ENCODE measurements at regions not wholly inside any gene's neighbourhood (a gene's known extent, or its start where the extent isn't known, plus 50 kb on each side); places are given as distances from the start of the nearest gene placed in this dataset.

DNA sequence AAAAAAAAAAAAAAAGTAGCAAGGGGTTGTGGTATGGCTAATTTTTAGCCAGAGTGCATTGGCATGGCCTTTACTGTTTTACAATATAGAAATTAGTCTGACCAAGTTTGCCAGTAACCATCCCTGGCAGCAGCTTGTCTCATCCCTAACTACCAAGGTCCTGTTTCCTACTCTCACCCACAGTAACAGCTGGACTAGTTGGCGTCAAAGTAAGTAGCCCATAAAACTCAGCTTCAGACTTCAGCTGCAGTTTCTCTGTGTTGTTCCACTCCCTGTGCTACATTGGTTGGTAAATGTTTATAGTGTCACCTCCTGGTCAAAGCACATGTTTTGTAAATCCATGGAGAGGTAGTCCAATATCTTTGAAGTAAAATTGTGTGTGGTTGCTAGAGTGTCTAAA lies 691.3 kb downstream of the ZPLD1 start:
- Histone ChIP-seq H4K8ac (ENCODE audit: low read depth, low read length) (no peak overlapping the region), H3K18ac (ENCODE audit: low read length) (no peak overlapping the region), H3K27ac (replicated peaks; ENCODE audit: low read length) (no peak overlapping the region), H3K36me3 (replicated peaks in 1 of 2; ENCODE audit: control insufficient read depth in 2 of 2, insufficient read depth in 2 of 2, low read length in 2 of 2) (no peaks in the 10 kb centered on the region), H2AFZ (ENCODE audit: low read length) (no peak overlapping the region), H2BK15ac (ENCODE audit: low read length) (no peak overlapping the region), H3K4me3 (ENCODE audit: low read length in 2 of 2) (no peak overlapping the region), H3K9me3 (replicated peaks in 1 of 2; ENCODE audit: control insufficient read depth in 2 of 2, insufficient read depth in 1 of 2, low read depth in 1 of 2, low read length in 2 of 2) (no peaks in the 10 kb centered on the region), H4K91ac (ENCODE audit: low read depth, low read length, poor library complexity) (no peak overlapping the region), H3K4ac (ENCODE audit: low read length) (no peak overlapping the region), H3K4me2 (ENCODE audit: insufficient read depth, low read length, poor library complexity, severe bottlenecking) (no peak overlapping the region), H3K79me1 (ENCODE audit: low read depth, low read length) (no peaks in the 10 kb centered on the region), H3K23ac (ENCODE audit: low read depth, low read length, poor library complexity) (no peak overlapping the region), H3K27me3 (ENCODE audit: control insufficient read depth in 3 of 3, insufficient read depth in 3 of 3, low read depth in 1 of 3, low read length in 3 of 3) (no peaks in the 10 kb centered on the region), H3K4me1 (ENCODE audit: control insufficient read depth in 2 of 2, insufficient read depth in 1 of 2, low read depth in 1 of 2, low read length in 2 of 2) (no peaks in the 10 kb centered on the region), H2BK12ac (ENCODE audit: low read length) (no peak overlapping the region), H3K9ac (ENCODE audit: low read depth, low read length, poor library complexity) (no peak overlapping the region), H3K14ac (ENCODE audit: low read length) (no peak overlapping the region), H2AK5ac (ENCODE audit: low read depth, low read length) (no peak overlapping the region), H2BK5ac (ENCODE audit: low read length) (no peak overlapping the region), H2BK120ac (ENCODE audit: low read depth, low read length) (no peak overlapping the region)
- no CpG with 5 or more reads among the region's 1 CpG for WGBS, 2 donors (ENCODE audit: extremely low coverage in 2 of 2, insufficient read length in 2 of 2, insufficient replicate concordance in 1 of 2)
- DNase-seq (ENCODE audit: low spot score), result no peak

DNA sequence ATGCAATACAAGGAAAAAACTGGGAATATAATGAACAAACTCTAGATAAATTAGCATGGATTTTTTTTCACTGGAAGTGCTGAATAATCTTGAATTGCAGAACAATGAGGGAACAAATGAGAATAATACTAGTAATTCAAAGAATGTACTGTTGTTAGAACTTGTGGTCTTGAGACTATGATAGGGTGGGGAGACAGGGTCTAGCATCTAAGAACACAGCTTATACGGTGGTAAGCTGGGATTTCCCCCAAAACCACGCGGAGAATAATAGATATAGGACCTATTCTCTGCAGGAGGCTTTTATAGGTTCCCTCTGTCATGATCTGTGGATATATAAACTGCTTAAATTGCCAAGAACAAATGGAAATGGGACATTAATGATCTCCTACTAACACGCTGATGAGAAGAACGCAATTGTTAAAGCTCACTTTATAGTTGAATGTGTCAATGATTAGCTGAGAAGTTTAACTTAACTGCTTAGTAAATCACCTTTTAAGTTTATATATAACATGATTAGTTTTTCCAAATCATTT lies 692.3 kb downstream of the ZPLD1 start:
- H3K36me3 ChIP-seq (replicated peaks in 1 of 2; ENCODE audit: control insufficient read depth in 2 of 2, insufficient read depth in 2 of 2, low read length in 2 of 2), result no peaks in the 10 kb centered on the region
- no peaks in the 10 kb centered on the region for H3K27me3 ChIP-seq (ENCODE audit: control insufficient read depth in 3 of 3, insufficient read depth in 3 of 3, low read depth in 1 of 3, low read length in 3 of 3)
- H3K27ac ChIP-seq (replicated peaks; ENCODE audit: low read length), result no peak overlapping the region
- H2AFZ ChIP-seq (ENCODE audit: low read length), result no peak overlapping the region
- no peak overlapping the region for H2AK5ac ChIP-seq (ENCODE audit: low read depth, low read length)
- no peak overlapping the region for H3K14ac ChIP-seq (ENCODE audit: low read length)
- WGBS, 2 donors (ENCODE audit: extremely low coverage in 2 of 2, insufficient read length in 2 of 2, insufficient replicate concordance in 1 of 2), result no CpG with 5 or more reads among the region's 5 CpGs
- H2BK5ac ChIP-seq (ENCODE audit: low read length), result no peak overlapping the region
- no peak overlapping the region for H2BK120ac ChIP-seq (ENCODE audit: low read depth, low read length)
- H3K4me1 ChIP-seq (ENCODE audit: control insufficient read depth in 2 of 2, insufficient read depth in 1 of 2, low read depth in 1 of 2, low read length in 2 of 2), result no peaks in the 10 kb centered on the region
- no peak overlapping the region for H2BK15ac ChIP-seq (ENCODE audit: low read length)
- no peaks in the 10 kb centered on the region for H3K9me3 ChIP-seq (replicated peaks in 1 of 2; ENCODE audit: control insufficient read depth in 2 of 2, insufficient read depth in 1 of 2, low read depth in 1 of 2, low read length in 2 of 2)
- no peak overlapping the region for H4K8ac ChIP-seq (ENCODE audit: low read depth, low read length)
- H3K23ac ChIP-seq (ENCODE audit: low read depth, low read length, poor library complexity), result no peak overlapping the region
- no peaks in the 10 kb centered on the region for H3K79me1 ChIP-seq (ENCODE audit: low read depth, low read length)
- no peak overlapping the region for H3K18ac ChIP-seq (ENCODE audit: low read length)
- no peak overlapping the region for H2BK12ac ChIP-seq (ENCODE audit: low read length)
- no peak for DNase-seq (ENCODE audit: low spot score)
- H4K91ac ChIP-seq (ENCODE audit: low read depth, low read length, poor library complexity), result no peak overlapping the region
- no peak overlapping the region for H3K4ac ChIP-seq (ENCODE audit: low read length)
- no peak overlapping the region for H3K4me3 ChIP-seq (ENCODE audit: low read length in 2 of 2)
- H3K9ac ChIP-seq (ENCODE audit: low read depth, low read length, poor library complexity), result no peak overlapping the region
- H3K4me2 ChIP-seq (ENCODE audit: insufficient read depth, low read length, poor library complexity, severe bottlenecking), result no peak overlapping the region

DNA sequence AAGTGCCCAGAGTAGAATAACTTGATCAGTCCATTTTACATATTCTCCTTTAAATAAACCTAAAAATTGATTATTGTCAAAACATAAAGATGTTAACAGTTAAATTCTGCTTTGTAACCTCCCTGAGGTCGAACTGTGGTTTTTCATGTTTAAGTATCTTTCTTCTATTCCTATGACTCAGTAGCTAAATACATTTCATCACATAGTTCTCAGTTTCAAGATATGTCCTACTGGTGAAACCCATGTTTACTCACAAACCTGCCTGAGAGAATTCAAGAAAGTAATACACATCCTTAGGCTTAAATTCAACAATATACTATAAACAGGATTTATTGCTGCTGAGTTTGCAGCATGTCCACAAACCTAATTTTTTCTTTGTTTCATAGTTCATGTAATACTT lies 692.9 kb downstream of the ZPLD1 start:
- Histone ChIP-seq H3K36me3 (replicated peaks in 1 of 2; ENCODE audit: control insufficient read depth in 2 of 2, insufficient read depth in 2 of 2, low read length in 2 of 2) (no peaks in the 10 kb centered on the region), H3K4me2 (ENCODE audit: insufficient read depth, low read length, poor library complexity, severe bottlenecking) (no peak overlapping the region), H3K27me3 (ENCODE audit: control insufficient read depth in 3 of 3, insufficient read depth in 3 of 3, low read depth in 1 of 3, low read length in 3 of 3) (no peaks in the 10 kb centered on the region), H2AK5ac (ENCODE audit: low read depth, low read length) (no peak overlapping the region), H3K14ac (ENCODE audit: low read length) (no peak overlapping the region), H2BK15ac (ENCODE audit: low read length) (no peak overlapping the region), H3K18ac (ENCODE audit: low read length) (no peak overlapping the region), H2BK5ac (ENCODE audit: low read length) (no peak overlapping the region), H3K23ac (ENCODE audit: low read depth, low read length, poor library complexity) (no peak overlapping the region), H3K27ac (replicated peaks; ENCODE audit: low read length) (no peak overlapping the region), H3K79me1 (ENCODE audit: low read depth, low read length) (no peaks in the 10 kb centered on the region), H4K91ac (ENCODE audit: low read depth, low read length, poor library complexity) (no peak overlapping the region), H2BK120ac (ENCODE audit: low read depth, low read length) (no peak overlapping the region), H3K4me3 (ENCODE audit: low read length in 2 of 2) (no peak overlapping the region), H3K4me1 (ENCODE audit: control insufficient read depth in 2 of 2, insufficient read depth in 1 of 2, low read depth in 1 of 2, low read length in 2 of 2) (no peaks in the 10 kb centered on the region), H4K8ac (ENCODE audit: low read depth, low read length) (no peak overlapping the region), H2AFZ (ENCODE audit: low read length) (no peak overlapping the region), H3K9ac (ENCODE audit: low read depth, low read length, poor library complexity) (no peak overlapping the region), H3K9me3 (replicated peaks in 1 of 2; ENCODE audit: control insufficient read depth in 2 of 2, insufficient read depth in 1 of 2, low read depth in 1 of 2, low read length in 2 of 2) (no peaks in the 10 kb centered on the region), H3K4ac (ENCODE audit: low read length) (no peak overlapping the region), H2BK12ac (ENCODE audit: low read length) (no peak overlapping the region)
- no CpG with 5 or more reads among the region's 1 CpG for WGBS, 2 donors (ENCODE audit: extremely low coverage in 2 of 2, insufficient read length in 2 of 2, insufficient replicate concordance in 1 of 2)
- DNase-seq (ENCODE audit: low spot score), result no peak

DNA sequence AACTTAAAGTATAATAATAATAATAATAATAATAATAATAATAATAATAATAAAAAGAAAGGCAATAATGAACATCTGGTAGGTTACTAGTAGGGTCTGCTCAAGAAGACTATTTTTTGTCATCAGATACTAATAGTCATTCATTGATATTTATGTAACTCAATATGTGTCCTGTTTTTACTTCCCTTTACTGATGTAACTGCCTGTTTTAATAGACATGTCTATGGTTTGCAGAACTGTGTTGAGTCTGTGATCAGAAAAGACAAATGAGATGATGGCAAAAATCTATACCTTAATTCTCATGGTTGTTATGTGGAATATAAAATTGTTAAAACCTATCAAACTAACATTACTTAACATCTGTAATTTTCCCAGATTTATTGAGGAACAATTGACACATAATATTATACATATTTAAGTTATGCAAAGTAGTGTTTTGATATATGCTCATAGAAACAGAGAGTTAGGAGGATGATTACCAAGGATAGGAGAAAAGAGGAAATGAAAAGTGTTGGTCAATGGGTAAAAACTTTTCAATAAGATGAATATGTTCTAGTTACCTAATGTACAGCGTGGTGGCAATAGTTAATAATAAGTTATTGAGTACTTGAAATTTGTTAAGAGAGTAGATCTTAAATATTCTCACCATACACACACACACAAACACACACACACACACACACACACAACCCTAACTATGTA lies 699.4 kb downstream of the ZPLD1 start:
- H3K27ac ChIP-seq (replicated peaks; ENCODE audit: low read length), result no peak overlapping the region
- no peak overlapping the region for H3K4me2 ChIP-seq (ENCODE audit: insufficient read depth, low read length, poor library complexity, severe bottlenecking)
- no peak for DNase-seq (ENCODE audit: low spot score)
- no peak overlapping the region for H3K18ac ChIP-seq (ENCODE audit: low read length)
- H3K14ac ChIP-seq (ENCODE audit: low read length), result no peak overlapping the region
- no peak overlapping the region for H2AK5ac ChIP-seq (ENCODE audit: low read depth, low read length)
- no peak overlapping the region for H2BK5ac ChIP-seq (ENCODE audit: low read length)
- H3K27me3 ChIP-seq (ENCODE audit: control insufficient read depth in 3 of 3, insufficient read depth in 3 of 3, low read depth in 1 of 3, low read length in 3 of 3), result no peaks in the 10 kb centered on the region
- no peaks in the 10 kb centered on the region for H3K9me3 ChIP-seq (replicated peaks in 1 of 2; ENCODE audit: control insufficient read depth in 2 of 2, insufficient read depth in 1 of 2, low read depth in 1 of 2, low read length in 2 of 2)
- H2BK15ac ChIP-seq (ENCODE audit: low read length), result no peak overlapping the region
- no CpG with 5 or more reads among the region's 1 CpG for WGBS, 2 donors (ENCODE audit: extremely low coverage in 2 of 2, insufficient read length in 2 of 2, insufficient replicate concordance in 1 of 2)
- H3K36me3 ChIP-seq (replicated peaks in 1 of 2; ENCODE audit: control insufficient read depth in 2 of 2, insufficient read depth in 2 of 2, low read length in 2 of 2), result no peaks in the 10 kb centered on the region
- H3K23ac ChIP-seq (ENCODE audit: low read depth, low read length, poor library complexity), result no peak overlapping the region
- H3K4me1 ChIP-seq (ENCODE audit: control insufficient read depth in 2 of 2, insufficient read depth in 1 of 2, low read depth in 1 of 2, low read length in 2 of 2), result no peaks in the 10 kb centered on the region
- no peak overlapping the region for H2BK120ac ChIP-seq (ENCODE audit: low read depth, low read length)
- H3K4me3 ChIP-seq (ENCODE audit: low read length in 2 of 2), result no peak overlapping the region
- no peak overlapping the region for H3K4ac ChIP-seq (ENCODE audit: low read length)
- H4K91ac ChIP-seq (ENCODE audit: low read depth, low read length, poor library complexity), result no peak overlapping the region
- no peaks in the 10 kb centered on the region for H3K79me1 ChIP-seq (ENCODE audit: low read depth, low read length)
- H2AFZ ChIP-seq (ENCODE audit: low read length), result no peak overlapping the region
- H2BK12ac ChIP-seq (ENCODE audit: low read length), result no peak overlapping the region
- H4K8ac ChIP-seq (ENCODE audit: low read depth, low read length), result no peak overlapping the region
- H3K9ac ChIP-seq (ENCODE audit: low read depth, low read length, poor library complexity), result no peak overlapping the region
